GM23338 (cell line): ENCODE measurements at regions not wholly inside any gene's neighbourhood (a gene's known extent, or its start where the extent isn't known, plus 50 kb on each side); places are given as distances from the start of the nearest gene placed in this dataset.

Source experiments
- ATAC-seq: fragments of 200-7000 bp; cut with Tn5 transposase; 3 replicates; pipeline ENCODE4 v1.9.1; 2020
- DNase-seq: peaks from one replicate; pipeline ENCODE4 v3.0.0-alpha.2; 2015; ENCODE audit warnings: low spot score
- H2AFZ ChIP-seq: fragments of 200-600 bp; sonication (generic); 2 replicates; pipeline ENCODE4 v1.8.0; 2016; ENCODE audit warnings: antibody characterized with exemption, mild to moderate bottlenecking, moderate library complexity
- H3F3A ChIP-seq: fragments of 200-600 bp; sonication (generic); replicated peaks from 2 replicates; pipeline ENCODE4 v1.8.0; 2017; ENCODE audit warnings: antibody characterized with exemption, mixed run types, low read depth
- H3K27ac ChIP-seq: fragments of 200-600 bp; sonication (generic); 2 replicates; pipeline ENCODE4 v1.6.1; 2016; ENCODE audit warnings: low read depth
- H3K27me3 ChIP-seq: fragments of 200-600 bp; sonication (generic); 2 replicates; pipeline ENCODE4 v1.8.0; 2016; ENCODE audit warnings: mild to moderate bottlenecking, mixed run types, moderate library complexity; ENCODE audit not compliant: insufficient read depth
- H3K36me3 ChIP-seq: fragments of 200-600 bp; sonication (generic); 2 replicates; pipeline ENCODE4 v1.8.0; 2016; ENCODE audit warnings: mild to moderate bottlenecking; ENCODE audit not compliant: insufficient read depth
- H3K4me1 ChIP-seq: fragments of 200-600 bp; sonication (generic); 2 replicates; pipeline ENCODE4 v1.8.0; 2016; ENCODE audit warnings: mild to moderate bottlenecking, moderate library complexity; ENCODE audit not compliant: insufficient read depth
- H3K4me2 ChIP-seq: fragments of 200-600 bp; sonication (generic); 2 replicates; pipeline ENCODE4 v1.7.1; 2017; ENCODE audit warnings: mixed run types
- H3K4me3 ChIP-seq: fragments of 200-600 bp; sonication (generic); 2 replicates; pipeline ENCODE4 v1.6.1; 2016; ENCODE audit warnings: mixed run types
- H3K79me2 ChIP-seq: fragments of 200-600 bp; sonication (generic); replicated peaks from 2 replicates; pipeline ENCODE4 v1.8.0; 2017; ENCODE audit warnings: mild to moderate bottlenecking; ENCODE audit not compliant: insufficient read depth
- H3K9me2 ChIP-seq: fragments of 200-600 bp; sonication (generic); 2 replicates; pipeline ENCODE4 v1.8.0; 2017; ENCODE audit not compliant: insufficient read depth
- H4K20me1 ChIP-seq: fragments of 200-600 bp; sonication (generic); replicated peaks from 2 replicates; pipeline ENCODE4 v1.8.0; 2017; ENCODE audit warnings: mild to moderate bottlenecking; ENCODE audit not compliant: insufficient read depth
- H3K27ac Mint-ChIP-seq: 2 replicates; pipeline ENCODE4 v1.8.0; 2020; ENCODE audit warnings: inconsistent platforms, mild to moderate bottlenecking, moderate library complexity, mixed read lengths
- H3K27me3 Mint-ChIP-seq: 3 replicates; pipeline ENCODE4 v1.8.0; 2022; ENCODE audit warnings: low read depth, mild to moderate bottlenecking, moderate library complexity, mixed read lengths, inconsistent platforms; ENCODE audit not compliant: insufficient read depth, poor library complexity
- H3K36me3 Mint-ChIP-seq: 3 replicates; pipeline ENCODE4 v1.8.0; 2021; ENCODE audit warnings: low read depth, mild to moderate bottlenecking, inconsistent platforms, moderate library complexity, mixed read lengths
- H3K4me1 Mint-ChIP-seq: 3 replicates; pipeline ENCODE4 v1.8.0; 2020; ENCODE audit warnings: mild to moderate bottlenecking, inconsistent platforms, mixed read lengths
- H3K4me3 Mint-ChIP-seq: 3 replicates; pipeline ENCODE4 v1.8.0; 2021; ENCODE audit warnings: moderate library complexity, mild to moderate bottlenecking, inconsistent platforms, mixed read lengths
- H3K9me3 Mint-ChIP-seq: 3 replicates; pipeline ENCODE4 v1.8.0; 2020; ENCODE audit warnings: moderate library complexity, mild to moderate bottlenecking, inconsistent platforms, mixed read lengths
- CTCF ChIP-seq, 2 experiments: fragments of 200-600 bp in 1 of 2; sonication (generic) in 1 of 2; conservative IDR thresholded peaks; 2 replicates each; pipeline versions ENCODE4 v1.5.1 to v1.6.1; 2016 to 2017; ENCODE audit warnings: antibody characterized with exemption in 2 of 2, low read depth in 2 of 2, mild to moderate bottlenecking in 2 of 2, moderate library complexity in 1 of 2
- JUNB ChIP-seq: IDR thresholded peaks from one replicate; pipeline ENCODE4 v1.6.1; 2016; ENCODE audit warnings: antibody characterized with exemption; ENCODE audit not compliant: unreplicated experiment
- STAT1 ChIP-seq: IDR thresholded peaks from one replicate; pipeline ENCODE4 v1.6.1; 2016; ENCODE audit warnings: antibody characterized with exemption; ENCODE audit not compliant: unreplicated experiment
- ZNF331 ChIP-seq: fragments of 250-450 bp; sonication (Bioruptor Pico); IDR thresholded peaks from 2 replicates; pipeline ENCODE4 v1.5.0; 2020; ENCODE audit warnings: low read depth, mild to moderate bottlenecking, moderate library complexity
- ZNF462 ChIP-seq: fragments of 250-450 bp; sonication (Bioruptor Pico); IDR thresholded peaks from 2 replicates; pipeline ENCODE4 v1.5.0; 2020; ENCODE audit warnings: mild to moderate bottlenecking, moderate library complexity

- H3K36me3 ChIP-seq = no peaks in the 10 kb centered on the region
- DNase-seq (no peak), ATAC-seq (no peak)
- no peaks in the 10 kb centered on the region for H3K36me3 Mint-ChIP-seq
- TF ChIP-seq ZNF331 (CRISPR knock-in tag) (no peak), STAT1 (no peak), ZNF462 (no peak), JUNB (no peak)
- H3K27ac Mint-ChIP-seq = no peak overlapping the region
- H3K4me3 Mint-ChIP-seq = no peak overlapping the region
- no peaks in the 10 kb centered on the region for H3F3A ChIP-seq
- no peak overlapping the region for H3K27ac ChIP-seq
- 0 out of 2 replicates have a peak, but pooled peaks cover 5% of the 10 kb centered on the region for H3K9me2 ChIP-seq
- no peak overlapping the region for H3K4me3 ChIP-seq
- H3K4me1 ChIP-seq = no peaks in the 10 kb centered on the region
- H4K20me1 ChIP-seq = no peaks in the 10 kb centered on the region
- no peaks in the 10 kb centered on the region for H3K4me1 Mint-ChIP-seq
- H2AFZ ChIP-seq = peak overlapping the region; percentile 80; the same call in 1 of the 2 replicates
- no peaks in the 10 kb centered on the region for H3K9me3 Mint-ChIP-seq
- no peaks in the 10 kb centered on the region for H3K79me2 ChIP-seq
- H3K27me3 ChIP-seq = no peaks in the 10 kb centered on the region
- H3K27me3 Mint-ChIP-seq = no peaks in the 10 kb centered on the region
- H3K4me2 ChIP-seq = no peak overlapping the region
Observed at GRCh38 chr5:105882956-105883481, 1787.7 kb downstream of the EFNA5 start.

GRCh38 chr5:105878402-105878801 lies 1792.3 kb downstream of the EFNA5 start:
- Mint-ChIP-seq H3K27ac (no peak overlapping the region; the same call in 1 of the 2 replicates), H3K4me1 (no peaks in the 10 kb centered on the region), H3K36me3 (no peaks in the 10 kb centered on the region), H3K4me3 (no peak overlapping the region), H3K9me3 (no peaks in the 10 kb centered on the region), H3K27me3 (no peaks in the 10 kb centered on the region)
- no peak overlapping the region for H3K4me3 ChIP-seq
- no peak overlapping the region for H3K27ac ChIP-seq
- no peaks in the 10 kb centered on the region for H4K20me1 ChIP-seq
- ATAC-seq = no peak
- TF ChIP-seq ZNF331 (CRISPR knock-in tag) = no peak
- TF ChIP-seq CTCF (conservative IDR thresholded peaks at IDR 0.05; ENCODE audit: low read depth in 2 of 2) = 0 out of 4 replicates have a peak, but pooled peaks of 1 of the 2 experiments have one; percentile 19
- no peaks in the 10 kb centered on the region for H3K9me2 ChIP-seq
- H3F3A ChIP-seq = no peaks in the 10 kb centered on the region
- H2AFZ ChIP-seq = no peak overlapping the region
- no peaks in the 10 kb centered on the region for H3K79me2 ChIP-seq
- no peak for DNase-seq
- H3K4me2 ChIP-seq = no peak overlapping the region
- no peaks in the 10 kb centered on the region for H3K36me3 ChIP-seq
- H3K4me1 ChIP-seq = no peaks in the 10 kb centered on the region
- no peaks in the 10 kb centered on the region for H3K27me3 ChIP-seq
